ENCODE measurements at regions not wholly inside any gene's neighbourhood (a gene's known extent, or its start where the extent isn't known, plus 50 kb on each side); places are given as distances from the start of the nearest gene placed in this dataset.

DNA sequence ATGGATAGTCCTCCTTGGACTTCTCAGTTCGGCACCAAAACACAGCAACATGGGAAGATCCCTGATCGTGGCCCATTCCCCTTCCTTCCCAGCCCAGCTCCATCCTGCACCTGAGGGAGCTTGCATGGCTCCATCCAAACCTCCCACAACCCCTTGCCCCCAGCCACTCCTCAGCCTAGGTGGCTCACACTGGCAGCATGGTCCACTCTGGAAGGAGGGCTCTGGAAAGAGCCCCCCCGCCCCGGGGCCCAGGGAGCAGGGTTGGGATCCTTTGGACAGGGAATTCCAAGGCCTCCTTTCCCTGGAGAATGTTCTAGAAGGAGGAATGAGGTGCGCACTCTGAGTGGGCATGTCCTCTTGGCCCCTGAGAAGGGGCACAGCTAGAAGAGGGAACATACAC, 62.8 kb upstream of the ID2 start:
- TF ChIP-seq, protein P1, sequence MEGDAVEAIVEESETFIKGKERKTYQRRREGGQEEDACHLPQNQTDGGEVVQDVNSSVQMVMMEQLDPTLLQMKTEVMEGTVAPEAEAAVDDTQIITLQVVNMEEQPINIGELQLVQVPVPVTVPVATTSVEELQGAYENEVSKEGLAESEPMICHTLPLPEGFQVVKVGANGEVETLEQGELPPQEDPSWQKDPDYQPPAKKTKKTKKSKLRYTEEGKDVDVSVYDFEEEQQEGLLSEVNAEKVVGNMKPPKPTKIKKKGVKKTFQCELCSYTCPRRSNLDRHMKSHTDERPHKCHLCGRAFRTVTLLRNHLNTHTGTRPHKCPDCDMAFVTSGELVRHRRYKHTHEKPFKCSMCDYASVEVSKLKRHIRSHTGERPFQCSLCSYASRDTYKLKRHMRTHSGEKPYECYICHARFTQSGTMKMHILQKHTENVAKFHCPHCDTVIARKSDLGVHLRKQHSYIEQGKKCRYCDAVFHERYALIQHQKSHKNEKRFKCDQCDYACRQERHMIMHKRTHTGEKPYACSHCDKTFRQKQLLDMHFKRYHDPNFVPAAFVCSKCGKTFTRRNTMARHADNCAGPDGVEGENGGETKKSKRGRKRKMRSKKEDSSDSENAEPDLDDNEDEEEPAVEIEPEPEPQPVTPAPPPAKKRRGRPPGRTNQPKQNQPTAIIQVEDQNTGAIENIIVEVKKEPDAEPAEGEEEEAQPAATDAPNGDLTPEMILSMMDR (conservative IDR thresholded peaks at IDR 0.05; ENCODE audit: low read depth, low read length) = no peak
- no peak overlapping the region for H3K4me3 ChIP-seq (ENCODE audit: low read length)
- no peak for DNase-seq (ENCODE audit: low read depth)

DNA sequence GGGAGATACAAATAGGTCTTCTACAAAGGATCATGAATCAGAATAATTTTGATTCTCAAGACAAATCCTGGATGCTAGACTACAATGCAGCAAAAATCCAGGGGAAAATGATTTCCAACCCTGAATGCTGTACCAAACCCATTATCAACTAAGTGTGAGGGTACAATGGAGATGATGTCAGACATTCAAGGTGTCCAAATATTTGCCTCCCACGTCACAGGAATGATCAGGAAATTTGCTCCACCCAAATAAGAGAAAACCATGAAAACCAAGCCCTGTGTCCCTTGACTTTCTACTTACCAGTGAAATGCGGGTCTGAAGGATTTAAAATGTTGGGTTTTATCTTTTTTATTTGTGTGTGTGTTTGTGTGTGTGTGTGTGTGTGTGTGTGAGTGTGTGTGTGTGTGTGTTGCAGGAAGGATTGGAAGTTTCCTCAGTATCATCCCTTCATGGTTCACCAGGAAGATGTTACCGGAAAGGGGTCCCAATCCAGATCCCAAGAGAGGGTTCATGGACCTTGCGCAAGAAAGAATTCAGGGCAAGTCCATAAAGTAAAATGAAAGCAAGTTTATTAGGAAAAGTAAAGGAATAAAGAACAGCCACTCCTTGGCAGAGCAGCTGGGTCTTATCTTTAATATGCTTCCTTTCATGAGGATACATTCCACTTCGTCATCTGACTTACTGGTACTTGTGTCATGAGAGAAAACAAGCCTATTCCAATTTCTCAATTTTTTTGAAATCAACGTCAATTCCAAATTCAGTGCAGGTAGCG, 61.1 kb upstream of the ID2 start:
- TF ChIP-seq, protein P1 (conservative IDR thresholded peaks at IDR 0.05; ENCODE audit: low read depth, low read length) = no peak
- H3K4me3 ChIP-seq (ENCODE audit: low read length) = no peak overlapping the region
- DNase-seq (ENCODE audit: low read depth) = no peak

DNA sequence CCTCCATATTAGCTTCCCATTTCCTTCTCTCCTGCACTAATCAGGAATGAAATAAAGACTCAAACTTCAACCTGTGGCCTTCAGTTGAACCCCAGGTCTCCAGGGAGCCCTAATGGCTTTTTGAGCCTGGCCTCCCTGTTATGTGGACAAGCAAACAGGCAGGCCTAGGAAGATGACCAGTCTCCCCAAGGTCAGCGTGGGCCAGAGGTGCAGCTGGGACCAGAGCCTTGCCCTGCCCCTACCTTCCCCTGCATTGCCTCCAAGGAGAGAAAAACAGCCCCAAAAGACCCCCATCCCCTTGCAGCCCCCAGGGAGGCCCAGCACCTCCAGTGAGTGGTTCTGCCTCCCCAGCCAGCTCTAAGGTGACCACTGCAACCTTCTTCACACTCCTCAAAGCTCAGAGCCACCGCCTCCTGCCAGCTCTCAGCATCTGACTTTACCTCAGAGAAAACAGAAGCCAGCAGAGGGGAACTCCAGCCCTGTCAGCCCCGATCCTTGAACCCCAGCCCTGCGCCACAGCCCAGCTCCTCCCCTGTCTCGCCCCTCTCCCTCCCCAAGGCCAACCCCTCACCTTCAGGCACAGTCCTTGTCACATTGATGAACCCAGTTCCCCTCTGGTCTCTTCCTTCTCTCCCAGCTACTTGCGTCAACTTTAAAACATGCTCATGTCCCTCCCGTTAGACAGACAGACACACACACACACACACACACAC, 59.5 kb upstream of the ID2 start:
- H3K4me3 ChIP-seq (ENCODE audit: low read length) = no peak overlapping the region

DNA sequence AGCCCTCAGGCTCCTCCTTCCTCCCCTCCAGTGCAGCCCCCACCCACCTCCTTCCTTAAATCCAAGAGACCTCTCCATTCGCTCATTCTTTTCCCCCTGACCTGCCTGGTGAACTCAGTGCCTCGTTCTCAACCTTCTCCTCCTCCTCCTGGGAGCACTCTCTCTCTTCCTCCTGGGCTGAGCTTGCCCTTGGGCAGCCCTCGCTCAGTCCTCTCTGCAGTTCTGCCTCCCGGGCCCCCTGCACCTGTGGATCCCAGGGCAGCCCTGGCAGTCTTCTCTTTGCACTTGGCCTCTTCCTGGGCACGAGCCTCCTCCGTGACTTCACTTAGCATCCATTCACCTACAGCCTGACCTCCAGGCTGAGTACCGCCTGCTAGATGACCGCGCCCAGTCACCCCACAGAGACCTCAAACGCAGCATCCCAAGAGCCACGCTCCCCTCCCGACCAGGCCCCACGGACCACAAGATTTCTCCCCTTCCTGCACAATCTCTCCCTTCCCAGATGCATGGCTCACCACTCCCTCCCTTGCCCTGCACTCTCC, 58.9 kb upstream of the ID2 start:
- TF ChIP-seq, protein P1 (conservative IDR thresholded peaks at IDR 0.05; ENCODE audit: low read depth, low read length) = no peak
- no peak overlapping the region for H3K4me3 ChIP-seq (ENCODE audit: low read length)
- no peak for DNase-seq (ENCODE audit: low read depth)

More for the DNA sequence above, 59.5 kb upstream of the ID2 start:
- DNase-seq (ENCODE audit: low read depth) = no peak
- TF ChIP-seq, protein P1 (conservative IDR thresholded peaks at IDR 0.05; ENCODE audit: low read depth, low read length) = no peak

DNA sequence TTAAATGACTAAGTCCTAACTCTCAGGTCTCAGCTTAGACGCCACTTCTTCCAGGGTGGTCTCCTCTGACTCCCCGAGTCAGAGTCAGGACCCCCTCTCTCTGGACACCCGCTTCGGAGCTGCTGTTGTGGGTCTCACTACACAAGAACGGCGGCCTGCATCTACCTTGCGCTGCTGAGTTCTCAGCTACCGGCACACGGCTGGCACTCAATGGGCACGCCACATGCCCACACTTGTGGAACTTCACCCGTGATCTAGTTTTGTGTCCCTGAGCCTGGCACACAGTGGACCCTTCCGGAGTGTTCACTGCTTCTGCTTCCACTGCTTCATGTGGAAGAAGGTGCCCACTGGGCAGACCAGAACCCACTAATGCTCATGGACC, 58.3 kb upstream of the ID2 start:
- TF ChIP-seq, protein P1 (conservative IDR thresholded peaks at IDR 0.05; ENCODE audit: low read depth, low read length) = no peak
- no peak overlapping the region for H3K4me3 ChIP-seq (ENCODE audit: low read length)
- DNase-seq (ENCODE audit: low read depth) = no peak

DNA sequence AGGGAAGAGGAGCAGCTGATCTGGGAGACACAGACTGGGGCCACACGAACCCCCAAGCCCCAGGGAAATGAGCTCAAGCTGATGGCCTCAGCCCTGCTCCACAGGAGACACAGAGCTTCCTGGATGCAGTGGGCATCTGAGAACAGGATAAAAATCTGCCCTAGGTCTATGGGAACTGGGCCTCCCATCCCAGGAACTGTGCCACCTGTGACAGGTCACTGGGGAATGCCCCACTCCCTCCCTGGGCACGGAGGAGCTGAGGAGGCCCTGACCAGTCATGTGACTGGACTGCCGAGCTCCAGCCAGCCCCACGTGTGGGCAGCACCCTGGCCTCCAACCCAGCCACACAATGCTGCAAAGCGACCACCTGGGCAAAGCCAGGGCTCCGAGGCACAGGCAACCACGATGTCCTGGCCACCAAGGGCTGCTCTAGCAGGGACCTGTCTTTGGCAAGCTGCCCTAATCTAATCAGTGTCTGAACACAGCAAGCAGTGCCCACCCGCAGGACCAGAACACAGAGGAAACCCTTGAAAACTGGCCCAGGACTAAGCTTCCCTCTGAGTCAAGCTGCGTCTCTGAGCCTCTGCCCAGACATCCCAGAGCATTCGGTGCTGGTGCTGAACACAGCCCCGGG, 57.8 kb upstream of the ID2 start:
- DNase-seq (ENCODE audit: low read depth) = no peak
- TF ChIP-seq, protein P1 (conservative IDR thresholded peaks at IDR 0.05; ENCODE audit: low read depth, low read length) = no peak
- no peak overlapping the region for H3K4me3 ChIP-seq (ENCODE audit: low read length)

Measured in retinal pigment epithelial cell (primary cell).